ENCODE measurements at regions not wholly inside any gene's neighbourhood (a gene's known extent, or its start where the extent isn't known, plus 50 kb on each side); places are given as distances from the start of the nearest gene placed in this dataset.
"Not testable (repeated sequence)": the region's sequence is repeated elsewhere in the genome, so short reads cannot be mapped to it uniquely, and the experiment has no call there.

DNA sequence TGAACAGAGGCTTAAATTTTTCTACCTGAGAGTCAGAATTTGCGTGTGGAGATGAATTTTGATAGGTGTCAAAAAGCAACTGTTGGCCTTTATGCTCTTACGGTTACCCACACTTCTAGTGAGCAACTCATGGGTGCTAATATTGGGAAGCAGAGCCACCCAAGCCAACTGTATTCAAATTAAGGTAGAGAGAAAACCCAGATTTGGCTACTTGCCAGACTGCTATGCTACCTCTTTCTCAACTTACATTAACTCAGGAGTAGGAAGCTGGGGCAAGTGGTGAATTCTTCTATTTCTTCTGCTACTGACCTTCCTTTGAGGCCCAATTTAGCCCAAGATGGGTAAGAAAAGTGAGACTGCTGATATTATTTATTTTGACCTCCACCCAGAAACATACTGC lies 83.9 kb downstream of the OLFM4 start:
- Histone ChIP-seq H3K9me3 (ENCODE audit: low read depth, low read length, poor library complexity, severe bottlenecking) (no peaks in the 10 kb centered on the region), H3K4me1 (ENCODE audit: insufficient read depth, low read length, poor library complexity, severe bottlenecking) (no peaks in the 10 kb centered on the region), H3K27me3 (replicated peaks; ENCODE audit: insufficient read depth, low read depth, low read length, poor library complexity) (no peaks in the 10 kb centered on the region), H3K4me3 (ENCODE audit: low read depth, low read length, poor library complexity, severe bottlenecking) (no peak overlapping the region), H3K36me3 (ENCODE audit: insufficient read depth, low read length, poor library complexity, severe bottlenecking) (no peaks in the 10 kb centered on the region), H3K27ac (ENCODE audit: low read depth, low read length, poor library complexity, severe bottlenecking) (no peak overlapping the region)
- CTCF ChIA-PET = no interaction called here
- no TSS peak for BruUV-seq (replicated peaks)
- intact Hi-C loops (cut with micrococcal nuclease; ENCODE audit: unreplicated experiment) = no loop called here
- no peak for TF ChIP-seq EZH2 (IDR thresholded peaks at IDR 0.05; ENCODE audit: borderline replicate concordance, low read depth, low read length, poor library complexity, severe bottlenecking)
- TF ChIP-seq, protein P1, sequence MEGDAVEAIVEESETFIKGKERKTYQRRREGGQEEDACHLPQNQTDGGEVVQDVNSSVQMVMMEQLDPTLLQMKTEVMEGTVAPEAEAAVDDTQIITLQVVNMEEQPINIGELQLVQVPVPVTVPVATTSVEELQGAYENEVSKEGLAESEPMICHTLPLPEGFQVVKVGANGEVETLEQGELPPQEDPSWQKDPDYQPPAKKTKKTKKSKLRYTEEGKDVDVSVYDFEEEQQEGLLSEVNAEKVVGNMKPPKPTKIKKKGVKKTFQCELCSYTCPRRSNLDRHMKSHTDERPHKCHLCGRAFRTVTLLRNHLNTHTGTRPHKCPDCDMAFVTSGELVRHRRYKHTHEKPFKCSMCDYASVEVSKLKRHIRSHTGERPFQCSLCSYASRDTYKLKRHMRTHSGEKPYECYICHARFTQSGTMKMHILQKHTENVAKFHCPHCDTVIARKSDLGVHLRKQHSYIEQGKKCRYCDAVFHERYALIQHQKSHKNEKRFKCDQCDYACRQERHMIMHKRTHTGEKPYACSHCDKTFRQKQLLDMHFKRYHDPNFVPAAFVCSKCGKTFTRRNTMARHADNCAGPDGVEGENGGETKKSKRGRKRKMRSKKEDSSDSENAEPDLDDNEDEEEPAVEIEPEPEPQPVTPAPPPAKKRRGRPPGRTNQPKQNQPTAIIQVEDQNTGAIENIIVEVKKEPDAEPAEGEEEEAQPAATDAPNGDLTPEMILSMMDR (conservative IDR thresholded peaks at IDR 0.05; ENCODE audit: low read depth, low read length) = no peak
- POLR2A ChIA-PET (ENCODE audit: low non-redundant PET) = no interaction called here
- DNase-seq (ENCODE audit: low spot score) = no peak

DNA sequence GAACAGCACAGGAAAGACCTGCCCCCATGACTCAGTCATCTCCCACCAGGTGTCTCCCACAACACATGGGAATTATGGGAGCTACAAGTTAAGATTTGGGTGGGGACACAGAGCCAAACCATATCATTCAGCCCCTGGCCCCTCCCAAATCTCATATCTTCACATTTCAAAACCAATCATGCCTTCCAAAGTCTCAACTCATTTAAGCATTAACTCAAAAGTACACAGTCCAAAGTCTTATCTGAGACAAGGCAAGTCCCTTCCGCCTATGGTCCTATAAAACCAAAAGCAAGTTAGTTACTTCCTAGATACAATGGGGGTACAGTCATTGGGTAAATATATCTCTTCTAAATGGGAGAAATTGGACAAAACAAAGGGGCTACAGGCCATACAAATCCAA lies 88.4 kb downstream of the OLFM4 start:
- H3K36me3 ChIP-seq (ENCODE audit: insufficient read depth, low read length, poor library complexity, severe bottlenecking); BruUV-seq (replicated peaks); H3K4me1 ChIP-seq (ENCODE audit: insufficient read depth, low read length, poor library complexity, severe bottlenecking); H3K27me3 ChIP-seq (replicated peaks; ENCODE audit: insufficient read depth, low read depth, low read length, poor library complexity); H3K27ac ChIP-seq (ENCODE audit: low read depth, low read length, poor library complexity, severe bottlenecking); intact Hi-C loops (cut with micrococcal nuclease; ENCODE audit: unreplicated experiment); H3K9me3 ChIP-seq (ENCODE audit: low read depth, low read length, poor library complexity, severe bottlenecking); CTCF ChIA-PET; DNase-seq (ENCODE audit: low spot score); H3K4me3 ChIP-seq (ENCODE audit: low read depth, low read length, poor library complexity, severe bottlenecking); POLR2A ChIA-PET (ENCODE audit: low non-redundant PET): not testable (repeated sequence)

DNA sequence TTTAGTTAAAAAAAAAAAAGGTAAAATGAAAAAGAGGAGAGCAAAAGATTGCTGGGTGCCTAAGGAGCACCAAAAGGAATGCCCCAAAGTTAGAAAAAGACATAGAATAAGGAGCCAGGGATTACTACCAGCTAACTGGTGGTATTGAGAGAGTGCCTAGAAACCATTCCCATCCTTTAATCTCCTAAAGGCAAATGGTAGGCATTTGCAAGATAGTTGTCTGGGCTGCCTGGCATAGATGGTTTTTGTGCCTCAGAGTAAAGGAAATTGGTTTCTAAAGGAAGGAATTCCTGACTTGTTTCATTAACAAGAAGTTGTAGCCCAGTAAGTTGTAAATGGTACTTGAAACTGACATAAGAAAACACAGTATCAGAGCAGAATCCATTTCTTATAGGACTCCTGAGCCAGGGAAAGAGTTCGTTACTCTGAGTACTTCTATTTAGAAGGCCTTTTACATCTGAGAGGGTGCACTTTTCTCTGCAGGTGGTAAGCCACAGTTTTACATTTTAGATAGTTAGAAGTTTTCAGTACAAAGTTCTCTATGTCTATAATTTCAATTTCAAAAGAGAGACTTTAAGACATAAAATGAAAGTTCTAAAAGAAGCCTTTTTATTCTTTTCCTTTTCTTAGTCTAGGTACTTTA lies 92.6 kb downstream of the OLFM4 start:
- no peak for TF ChIP-seq EZH2 (IDR thresholded peaks at IDR 0.05; ENCODE audit: borderline replicate concordance, low read depth, low read length, poor library complexity, severe bottlenecking)
- TF ChIP-seq, protein P1 (conservative IDR thresholded peaks at IDR 0.05; ENCODE audit: low read depth, low read length) = no peak

DNA sequence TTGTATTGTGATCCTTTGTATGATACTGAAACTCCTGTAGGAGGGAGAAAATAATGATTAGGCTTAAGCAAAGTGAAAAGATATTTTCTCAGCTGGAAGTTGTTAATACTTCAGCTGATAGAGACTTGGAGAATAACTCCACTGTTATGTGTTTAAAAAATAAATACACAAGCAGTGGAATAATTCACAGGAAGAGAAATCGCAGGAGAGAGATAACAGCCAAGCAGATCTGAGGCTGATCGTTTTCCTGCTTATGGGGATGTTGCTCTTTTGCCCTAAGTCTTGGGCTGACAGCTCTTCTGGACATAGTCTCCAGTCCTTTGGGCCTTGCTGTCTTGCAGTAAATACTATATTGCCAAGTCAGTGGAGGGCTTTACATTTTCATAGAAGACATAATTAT lies 93.3 kb downstream of the OLFM4 start:
- H3K4me3 ChIP-seq (ENCODE audit: low read depth, low read length, poor library complexity, severe bottlenecking) = no peak overlapping the region
- H3K9me3 ChIP-seq (ENCODE audit: low read depth, low read length, poor library complexity, severe bottlenecking) = no peaks in the 10 kb centered on the region
- no peak for DNase-seq (ENCODE audit: low spot score)
- CTCF ChIA-PET = no interaction called here
- POLR2A ChIA-PET (ENCODE audit: low non-redundant PET) = no interaction called here
- H3K27ac ChIP-seq (ENCODE audit: low read depth, low read length, poor library complexity, severe bottlenecking) = no peak overlapping the region
- H3K27me3 ChIP-seq (replicated peaks; ENCODE audit: insufficient read depth, low read depth, low read length, poor library complexity) = no peaks in the 10 kb centered on the region
- intact Hi-C loops (cut with micrococcal nuclease; ENCODE audit: unreplicated experiment) = no loop called here
- BruUV-seq (replicated peaks) = no TSS peak
- no peaks in the 10 kb centered on the region for H3K36me3 ChIP-seq (ENCODE audit: insufficient read depth, low read length, poor library complexity, severe bottlenecking)
- no peak for TF ChIP-seq EZH2 (IDR thresholded peaks at IDR 0.05; ENCODE audit: borderline replicate concordance, low read depth, low read length, poor library complexity, severe bottlenecking)
- TF ChIP-seq, protein P1 (conservative IDR thresholded peaks at IDR 0.05; ENCODE audit: low read depth, low read length) = no peak
- H3K4me1 ChIP-seq (ENCODE audit: insufficient read depth, low read length, poor library complexity, severe bottlenecking) = no peaks in the 10 kb centered on the region

More for the DNA sequence above, 92.6 kb downstream of the OLFM4 start:
- no TSS peak for BruUV-seq (replicated peaks)
- CTCF ChIA-PET = no interaction called here
- no peaks in the 10 kb centered on the region for H3K4me1 ChIP-seq (ENCODE audit: insufficient read depth, low read length, poor library complexity, severe bottlenecking)
- no peaks in the 10 kb centered on the region for H3K36me3 ChIP-seq (ENCODE audit: insufficient read depth, low read length, poor library complexity, severe bottlenecking)
- no peaks in the 10 kb centered on the region for H3K9me3 ChIP-seq (ENCODE audit: low read depth, low read length, poor library complexity, severe bottlenecking)
- POLR2A ChIA-PET (ENCODE audit: low non-redundant PET) = no interaction called here
- DNase-seq (ENCODE audit: low spot score) = no peak
- intact Hi-C loops (cut with micrococcal nuclease; ENCODE audit: unreplicated experiment) = no loop called here
- no peaks in the 10 kb centered on the region for H3K27me3 ChIP-seq (replicated peaks; ENCODE audit: insufficient read depth, low read depth, low read length, poor library complexity)
- H3K4me3 ChIP-seq (ENCODE audit: low read depth, low read length, poor library complexity, severe bottlenecking) = no peak overlapping the region
- no peak overlapping the region for H3K27ac ChIP-seq (ENCODE audit: low read depth, low read length, poor library complexity, severe bottlenecking)

All from A673 (cell line).